Adipose tissue (tissue), 3 donors: ENCODE measurements at regions not wholly inside any gene's neighbourhood (a gene's known extent, or its start where the extent isn't known, plus 50 kb on each side); places are given as distances from the start of the nearest gene placed in this dataset.
"Not testable (repeated sequence)": the region's sequence is repeated elsewhere in the genome, so short reads cannot be mapped to it uniquely, and the experiment has no call there.

Source experiments
- H3K27ac ChIP-seq: one replicate; pipeline ENCODE4 v1.5.1; 2013; ENCODE audit warnings: low read depth, low read length
- WGBS, 3 donors: extraction: QIAGEN DNeasy Blood & Tissue Kit; methylation state at CpG; one replicate each; pipeline ENCODE4 v1.1.7; 2013; 5-methylcytosine and 5-hydroxymethylcytosine counted together
- donor health status: healthy with polysubstance abuse.
- donor health status: Bipolar disorder and iron deficiency.
- donor health status: healthy.

DNA sequence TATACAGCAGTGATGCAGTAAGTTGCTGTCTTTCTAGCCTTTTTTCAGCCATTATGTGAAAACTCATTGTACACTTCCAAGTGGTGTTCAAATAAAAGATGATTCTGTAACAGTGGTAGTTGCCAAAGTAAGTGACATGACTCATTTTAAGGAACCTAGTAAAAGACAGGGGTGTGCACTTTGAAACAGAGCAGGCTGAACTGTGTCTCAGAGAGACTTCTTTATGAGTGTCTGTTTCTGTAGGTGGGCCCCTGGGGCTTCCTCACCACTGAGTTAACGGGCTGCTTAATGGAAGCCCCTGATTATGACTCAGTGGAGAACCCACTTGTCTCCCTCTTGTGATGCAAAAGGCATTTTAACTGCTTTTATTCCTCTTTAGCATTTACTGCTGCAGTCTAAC lies 147.3 kb downstream of the PCTP start:
- H3K27ac ChIP-seq: peak overlapping the region; percentile 59
- WGBS, 3 donors: 48 to 60% (median 56%) methylated on average over 1 of the region's 1 CpG

DNA sequence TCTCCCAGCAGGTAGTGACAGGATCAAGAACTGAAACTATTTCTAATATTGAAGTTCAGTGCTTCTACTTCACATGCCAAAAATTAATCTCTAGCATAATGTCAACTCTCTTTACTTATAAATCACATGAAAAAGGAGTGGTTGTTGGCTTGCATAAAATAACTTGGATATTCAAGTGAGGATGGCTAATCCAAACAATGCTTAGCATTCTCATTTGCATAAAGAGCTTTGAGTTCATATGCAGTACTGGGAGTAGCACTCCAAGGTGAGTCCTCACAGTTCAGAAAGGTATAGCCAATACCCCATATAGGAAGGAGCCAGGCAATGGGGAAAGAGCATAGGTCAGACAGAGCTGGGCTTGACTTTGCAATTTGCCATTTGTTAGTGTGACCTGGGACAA lies 149.3 kb downstream of the PCTP start:
- H3K27ac ChIP-seq: no peak overlapping the region

DNA sequence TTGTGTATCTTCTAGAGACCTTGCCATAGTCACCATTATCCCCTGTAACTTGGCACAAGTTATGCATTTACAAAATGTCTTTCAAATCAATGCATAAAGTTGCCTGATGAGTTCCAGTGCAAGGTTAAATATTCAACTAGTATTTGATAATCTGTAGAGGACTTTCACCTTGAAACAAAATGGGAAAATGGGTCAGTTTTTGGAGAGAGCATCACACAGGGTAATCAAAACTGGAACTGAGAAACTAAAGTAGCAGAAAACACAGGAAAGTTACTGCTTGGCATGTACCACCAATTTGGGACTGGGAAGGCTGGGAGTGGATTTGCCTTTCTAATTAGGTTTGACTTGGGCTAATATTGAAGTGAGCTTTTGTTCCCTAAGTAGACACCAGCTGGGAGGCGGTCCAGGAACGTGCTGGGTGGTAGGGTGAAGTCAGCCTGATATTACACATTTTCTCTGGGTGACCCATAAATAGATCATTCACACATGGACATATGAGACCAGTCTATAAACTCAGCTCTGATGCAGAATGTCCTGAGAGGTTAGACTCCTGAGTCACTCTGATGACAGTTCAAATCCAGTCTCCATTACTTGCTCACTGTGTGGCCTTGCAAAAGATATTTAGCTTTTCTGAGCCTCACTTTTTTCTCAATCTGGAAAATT lies 152.3 kb downstream of the PCTP start:
- WGBS, 3 donors: 34 to 83% (median 74%) methylated on average over 2 of the region's 2 CpGs

DNA sequence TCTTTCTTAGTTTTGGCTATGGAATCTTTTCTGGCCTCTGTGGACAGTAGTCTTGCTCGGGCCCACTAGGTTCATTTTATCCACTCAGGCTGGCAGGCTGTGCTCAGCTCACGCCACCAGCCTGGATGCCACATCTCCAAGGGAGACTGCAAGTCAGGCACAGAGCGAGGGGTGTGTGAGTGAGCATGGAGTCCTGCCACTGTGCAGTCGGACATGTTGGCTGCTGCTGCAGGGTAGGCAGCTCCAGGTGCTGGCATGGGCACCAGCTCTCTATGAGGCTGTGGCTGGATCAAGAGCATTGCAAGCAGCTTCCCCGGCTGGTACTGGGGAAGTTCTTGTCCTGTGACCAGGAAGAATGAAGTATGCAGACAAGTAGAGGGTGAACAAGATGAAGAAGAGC lies 158.9 kb downstream of the PCTP start:
- 88 to 96% (median 90%) methylated on average over 5 of the region's 5 CpGs for WGBS, 3 donors
- H3K27ac ChIP-seq: no peak overlapping the region

More for the DNA sequence above, 152.3 kb downstream of the PCTP start:
- no peak overlapping the region for H3K27ac ChIP-seq

DNA sequence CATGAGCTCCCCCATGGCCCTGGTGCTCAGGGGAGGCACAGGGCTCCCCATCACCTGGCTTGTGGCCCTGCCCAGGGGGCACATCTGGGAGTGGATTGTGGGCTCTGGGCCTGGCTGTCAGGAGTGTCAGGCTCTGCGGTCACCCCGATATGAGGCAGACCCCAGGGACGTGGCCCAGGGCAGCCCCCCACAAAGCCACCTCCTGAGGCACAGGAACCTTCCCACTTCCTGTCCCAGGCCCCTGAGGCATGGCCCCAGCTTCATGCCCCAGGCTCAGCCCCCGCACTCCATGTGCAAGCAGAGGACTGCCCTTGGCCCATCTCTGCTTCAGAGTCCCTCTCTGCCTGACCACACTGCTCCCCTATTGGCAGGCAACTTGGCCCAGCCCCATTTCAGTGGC lies 160.3 kb downstream of the PCTP start:
- 79 to 89% (median 80%) methylated on average over 3 to 4 of the region's 4 CpGs for WGBS, 3 donors
- no peak overlapping the region for H3K27ac ChIP-seq

DNA sequence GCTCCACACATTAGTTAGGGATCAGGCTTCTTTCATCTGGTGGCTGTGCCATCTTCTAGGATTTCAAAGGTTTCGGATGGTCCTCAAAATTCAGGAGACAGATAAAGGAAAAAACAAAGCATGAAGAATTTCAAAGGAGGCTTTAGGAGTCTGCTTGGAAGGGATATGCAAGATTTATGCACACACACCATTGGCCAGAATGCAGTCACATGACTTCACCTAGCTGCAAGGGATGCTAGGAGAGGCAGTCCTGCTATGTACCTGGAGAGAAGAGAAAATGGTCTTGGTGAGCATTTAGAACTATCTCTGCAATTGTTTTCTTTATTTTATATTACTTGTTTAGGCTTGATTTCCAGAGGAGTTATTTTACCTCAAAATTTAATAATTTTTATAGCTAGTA lies 174.6 kb downstream of the PCTP start:
- H3K27ac ChIP-seq: no peak overlapping the region
- 92 to 100% (median 97%) methylated on average over 1 of the region's 1 CpG for WGBS, 3 donors

DNA sequence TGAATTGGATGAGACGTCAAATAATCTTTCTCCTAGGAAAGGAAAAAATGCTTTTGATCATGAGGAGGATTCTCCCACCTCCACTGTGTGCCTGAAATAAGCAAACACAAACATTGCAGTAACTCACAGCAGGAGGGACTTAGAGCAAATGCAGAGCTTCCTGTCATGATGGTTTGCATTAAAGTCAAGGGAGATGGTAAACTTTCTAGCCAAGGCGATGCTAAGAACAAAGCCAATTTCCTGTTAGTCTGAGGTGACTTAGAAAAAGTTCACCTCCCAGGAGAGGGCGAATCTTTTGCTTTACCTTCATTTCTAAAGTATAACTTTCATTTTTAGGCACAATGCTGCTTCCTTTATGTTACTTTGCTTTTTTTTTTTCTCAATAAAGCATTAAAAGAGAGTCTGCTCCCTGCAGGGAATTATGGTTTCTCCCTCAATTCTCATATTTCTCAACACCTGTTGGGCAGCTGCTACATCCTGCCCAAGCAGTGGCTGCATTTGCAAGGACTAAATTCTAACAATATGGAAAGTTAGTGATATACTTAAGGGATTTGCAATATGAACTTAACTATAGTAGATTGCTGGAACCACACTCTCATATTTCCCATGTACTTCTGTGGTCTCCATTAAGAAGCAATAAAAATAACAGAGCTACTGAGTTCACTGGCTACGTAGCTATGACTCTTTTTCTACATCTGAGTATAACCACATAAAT lies 175.6 kb downstream of the PCTP start:
- H3K27ac ChIP-seq: no peak overlapping the region
- WGBS, 3 donors: 38 to 53% (median 51%) methylated on average over 4 of the region's 4 CpGs

DNA sequence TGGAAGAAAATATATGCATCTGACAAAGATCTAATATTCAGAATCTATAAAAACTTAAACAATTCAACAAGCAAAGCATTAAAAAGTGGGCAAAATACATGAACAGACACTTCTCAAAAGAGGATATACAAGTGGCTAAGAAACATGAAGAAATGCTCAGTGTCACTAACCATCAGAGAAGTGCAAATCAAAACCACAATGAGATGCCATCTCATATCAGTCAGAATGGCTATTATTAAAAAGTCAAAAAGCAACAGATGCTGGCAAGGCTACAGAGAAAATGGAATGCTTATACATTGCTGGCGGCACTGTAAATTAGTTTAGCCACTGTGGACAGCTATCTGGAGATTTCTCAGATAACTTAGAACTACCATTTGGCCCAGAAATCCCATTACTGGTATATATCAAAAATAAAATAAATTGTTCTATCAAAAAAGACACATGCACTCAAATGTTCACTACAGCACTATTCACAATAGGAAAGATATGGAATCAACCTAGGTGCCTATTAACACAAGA lies 179.5 kb downstream of the PCTP start:
- H3K27ac ChIP-seq: no peak overlapping the region
- 79 to 90% (median 80%) methylated on average over 1 of the region's 1 CpG for WGBS, 3 donors

DNA sequence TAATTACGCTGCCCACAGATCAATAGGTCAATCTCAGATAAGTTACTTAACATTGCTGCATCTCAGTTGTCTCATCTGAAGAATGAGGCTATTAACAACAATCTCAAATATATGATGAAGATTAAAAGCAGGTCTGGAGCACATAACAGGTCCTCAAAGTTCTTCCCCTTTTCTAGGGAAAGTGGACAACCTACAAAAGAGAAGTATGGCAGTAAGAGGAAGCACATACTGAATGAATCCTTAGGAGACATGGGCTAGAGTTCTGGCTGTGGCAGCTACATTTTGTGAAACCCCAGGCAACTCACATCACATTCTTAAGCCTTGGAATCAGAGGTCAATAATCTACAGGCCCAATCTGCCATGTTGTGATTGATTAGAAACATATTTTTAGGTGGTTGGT lies 180.6 kb downstream of the PCTP start:
- 61 to 88% (median 79%) methylated on average over 1 of the region's 1 CpG for WGBS, 3 donors
- no peak overlapping the region for H3K27ac ChIP-seq

DNA sequence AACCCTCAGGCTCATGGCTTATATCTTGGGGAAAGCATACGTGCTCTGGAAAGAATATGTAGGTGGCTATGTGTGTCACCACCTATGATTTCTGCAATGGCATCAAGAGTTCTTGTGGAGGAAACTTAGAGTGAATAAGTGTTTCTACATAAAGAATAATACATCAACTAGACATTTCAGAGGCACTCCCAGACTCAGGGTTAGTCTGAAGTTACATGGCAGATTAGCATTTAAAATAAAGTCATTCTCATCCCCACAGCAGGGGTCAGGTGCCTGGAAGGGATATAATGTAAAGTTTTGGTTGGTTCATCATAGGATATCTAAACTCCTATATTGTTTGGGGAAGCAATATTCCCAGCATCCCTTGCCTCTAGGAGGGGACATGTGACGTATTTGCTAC lies 182.1 kb downstream of the PCTP start:
- WGBS, 3 donors: 78 to 92% (median 86%) methylated on average over 2 of the region's 2 CpGs
- no peak overlapping the region for H3K27ac ChIP-seq

DNA sequence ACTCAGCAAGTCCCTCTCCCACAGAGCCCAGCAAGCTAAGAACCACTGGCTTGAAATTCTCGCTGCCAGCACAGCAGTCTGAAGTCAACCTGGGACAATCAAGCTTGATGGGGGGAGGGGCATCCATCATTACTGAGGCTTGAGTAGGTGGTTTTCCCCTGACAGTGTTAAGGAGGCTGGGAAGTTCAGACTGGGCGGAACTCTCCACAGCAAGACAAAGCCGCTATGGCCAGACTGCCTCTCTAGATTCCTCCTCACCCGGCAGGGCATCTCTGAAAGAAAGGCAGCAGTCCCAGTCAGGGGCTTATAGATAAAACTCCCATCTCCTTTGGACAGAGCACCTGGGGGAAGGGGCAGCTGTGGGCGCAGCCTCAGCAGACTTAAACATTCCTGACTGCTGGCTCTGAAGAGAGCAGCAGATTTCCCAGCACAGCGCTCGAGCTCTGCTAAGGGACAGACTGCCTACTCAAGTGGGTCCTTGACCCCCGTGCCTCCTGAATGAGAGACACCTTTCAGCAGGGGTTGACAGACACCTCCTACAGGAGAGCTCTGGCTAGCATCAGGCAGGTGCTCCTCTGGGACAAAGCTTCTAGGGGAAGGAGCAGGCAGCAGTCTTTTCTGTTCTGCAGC lies 188.4 kb downstream of the PCTP start:
- H3K27ac ChIP-seq: not testable (repeated sequence)
- WGBS, 3 donors: 43 to 60% (median 54%) methylated on average over 8 of the region's 8 CpGs

DNA sequence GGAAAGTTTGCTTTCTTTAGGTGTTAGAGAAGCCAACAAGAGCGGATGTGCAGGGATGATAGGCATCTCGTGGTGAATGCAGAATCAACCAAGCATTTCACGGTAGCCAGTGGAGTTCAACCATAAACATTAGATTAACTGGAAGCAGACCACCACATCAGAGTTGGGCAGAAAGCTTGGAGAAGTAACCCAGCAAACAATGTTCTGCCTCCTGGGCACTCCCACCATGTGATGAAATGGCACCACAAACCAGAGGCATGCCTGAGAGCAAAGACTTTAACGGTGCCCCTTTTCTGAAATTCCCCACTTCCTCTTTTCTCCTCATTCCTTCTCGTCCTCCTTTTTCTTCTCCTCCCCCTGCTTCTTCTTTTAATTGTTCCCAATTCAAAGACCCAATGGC lies 193.5 kb upstream of the ANKFN1 start:
- no peak overlapping the region for H3K27ac ChIP-seq
- WGBS, 3 donors: 58 to 69% (median 63%) methylated on average over 5 of the region's 5 CpGs

DNA sequence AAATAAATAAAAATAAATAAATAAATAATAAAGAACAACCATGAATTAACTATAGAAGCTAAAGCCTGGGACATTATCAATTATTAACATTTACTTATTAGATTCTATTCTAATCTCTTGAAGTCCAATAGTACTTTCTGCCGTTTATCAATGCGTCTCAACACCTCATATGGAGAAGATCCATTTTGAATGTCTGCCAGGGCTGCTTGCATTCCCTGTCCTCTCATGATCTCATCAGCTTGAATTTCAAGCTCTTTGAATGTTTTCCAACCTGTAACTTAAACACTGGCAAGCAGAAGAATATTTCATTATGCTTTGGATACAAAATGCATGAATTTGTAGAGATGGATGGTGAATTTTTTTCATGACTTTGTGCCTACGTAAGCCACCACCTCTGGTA lies 191.9 kb upstream of the ANKFN1 start:
- 69 to 86% (median 81%) methylated on average over 3 of the region's 3 CpGs for WGBS, 3 donors
- H3K27ac ChIP-seq: no peak overlapping the region

DNA sequence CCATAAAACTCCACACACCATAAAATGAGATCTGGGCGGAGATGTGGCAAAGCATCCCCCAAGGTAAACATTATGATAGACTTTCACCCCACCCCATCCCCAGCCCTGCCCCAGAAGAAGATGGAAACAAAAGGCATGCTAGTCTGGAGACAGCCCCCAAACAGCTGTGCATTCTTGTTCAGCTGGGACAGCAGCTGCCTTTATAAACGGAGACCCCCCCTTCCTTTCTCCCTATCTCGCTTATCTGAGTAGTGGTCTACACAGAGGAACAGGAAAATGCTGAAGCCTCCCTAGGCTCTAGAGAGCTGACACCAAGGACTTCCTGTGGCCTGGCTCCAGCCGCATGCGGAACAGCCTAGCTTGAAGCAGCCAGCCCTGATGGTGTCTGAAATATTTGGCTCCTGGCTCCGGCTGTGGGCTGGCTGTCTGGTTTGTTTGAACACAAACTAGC lies 190.3 kb upstream of the ANKFN1 start:
- WGBS, 3 donors: 23 to 44% (median 31%) methylated on average over 6 of the region's 6 CpGs
- H3K27ac ChIP-seq: no peak overlapping the region

DNA sequence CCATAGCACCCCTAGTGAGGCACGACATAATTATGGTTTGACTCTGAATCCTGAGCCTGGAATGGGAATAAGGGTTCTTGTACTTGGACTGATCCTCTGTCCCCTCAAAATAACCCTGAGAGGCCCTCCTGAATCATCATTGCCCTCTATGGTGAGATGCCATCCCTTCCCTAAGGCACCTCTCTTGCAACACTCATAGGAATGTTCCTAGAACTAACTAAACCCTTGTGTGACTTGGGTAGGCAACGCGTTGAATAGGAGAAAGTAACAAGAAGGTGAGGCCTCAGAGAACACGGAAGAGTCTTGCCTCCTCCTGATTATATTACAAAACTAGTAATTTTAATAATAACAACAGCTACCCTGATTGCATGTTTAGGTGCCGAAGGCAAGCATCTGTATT lies 189.1 kb upstream of the ANKFN1 start:
- H3K27ac ChIP-seq: no peak overlapping the region
- WGBS, 3 donors: 92 to 97% (median 96%) methylated on average over 5 of the region's 5 CpGs

DNA sequence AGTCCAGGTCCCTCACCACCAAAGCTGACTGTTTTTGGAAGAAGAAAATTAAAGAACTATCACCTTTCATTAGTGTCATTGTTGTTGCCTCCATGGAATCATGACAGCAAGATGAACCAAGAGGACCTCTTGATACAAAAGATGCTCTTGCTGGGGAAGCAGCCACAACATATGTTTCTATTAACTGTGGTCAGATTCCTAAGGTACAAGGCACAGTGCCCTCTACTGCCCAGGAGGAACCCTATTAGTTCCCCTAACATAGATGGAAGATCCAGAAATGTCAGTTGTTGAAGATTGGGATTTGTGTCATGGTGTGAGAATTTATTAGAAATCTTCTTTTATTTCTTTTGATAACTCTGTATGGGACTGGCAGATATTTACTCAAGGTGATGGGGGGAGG lies 188.2 kb upstream of the ANKFN1 start:
- H3K27ac ChIP-seq: no peak overlapping the region

DNA sequence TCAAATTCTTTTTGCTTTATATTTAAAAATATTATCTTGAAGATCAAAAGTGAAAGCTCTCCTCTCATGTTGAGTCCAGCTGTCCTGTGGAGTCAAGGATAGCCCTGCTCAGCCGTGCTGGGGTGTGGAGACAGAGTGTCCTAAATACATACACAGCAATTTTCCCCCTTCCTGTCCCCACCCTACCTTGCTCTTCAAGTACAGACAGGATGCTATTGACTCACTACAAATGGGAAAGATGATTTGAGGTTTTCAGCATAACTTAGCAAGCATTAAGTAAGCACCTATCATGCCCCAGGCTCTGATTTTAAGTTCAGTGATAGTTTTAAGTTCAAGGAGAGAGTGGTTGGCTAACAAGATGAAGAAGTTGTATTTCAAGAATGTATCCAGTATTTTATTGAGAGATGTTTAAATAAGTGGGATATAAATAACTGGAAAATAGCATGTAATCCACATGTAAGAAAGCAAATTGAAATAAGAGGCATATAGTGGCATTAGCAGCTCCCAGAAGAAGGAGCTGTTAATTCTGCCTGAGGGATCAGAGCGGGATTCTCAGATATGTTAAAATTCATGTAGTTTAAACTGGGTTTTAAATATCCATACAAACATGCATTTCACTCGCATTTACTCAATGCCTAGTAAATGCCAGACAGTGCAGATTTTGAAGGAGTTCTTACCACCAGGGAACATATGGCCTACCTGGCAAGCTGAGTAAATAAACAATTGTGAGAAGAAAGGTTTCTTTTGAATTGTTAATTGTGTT lies 183.5 kb upstream of the ANKFN1 start:
- 67 to 78% (median 69%) methylated on average over 3 of the region's 3 CpGs for WGBS, 3 donors
- H3K27ac ChIP-seq: no peak overlapping the region

DNA sequence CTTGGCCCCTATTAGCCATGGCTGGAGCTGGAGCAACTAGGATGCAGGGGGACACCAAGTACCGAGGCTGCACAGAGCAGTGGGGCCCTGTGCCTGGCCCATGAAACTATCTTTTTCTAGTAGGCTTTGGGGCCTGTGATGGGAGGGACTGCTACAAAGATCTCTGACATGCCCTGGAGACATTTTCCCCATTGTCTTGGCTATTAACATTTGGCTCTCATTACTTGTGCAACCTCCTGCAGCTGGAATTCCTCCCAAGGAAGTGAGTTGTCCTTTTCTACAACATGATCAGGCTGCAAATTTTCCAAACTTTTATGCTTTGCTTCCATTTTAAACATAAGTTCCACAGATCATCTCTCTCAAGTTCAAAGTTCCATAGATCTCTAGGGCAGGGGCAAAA lies 174.7 kb upstream of the ANKFN1 start:
- 74 to 87% (median 81%) methylated on average over 1 of the region's 1 CpG for WGBS, 3 donors
- no peak overlapping the region for H3K27ac ChIP-seq

DNA sequence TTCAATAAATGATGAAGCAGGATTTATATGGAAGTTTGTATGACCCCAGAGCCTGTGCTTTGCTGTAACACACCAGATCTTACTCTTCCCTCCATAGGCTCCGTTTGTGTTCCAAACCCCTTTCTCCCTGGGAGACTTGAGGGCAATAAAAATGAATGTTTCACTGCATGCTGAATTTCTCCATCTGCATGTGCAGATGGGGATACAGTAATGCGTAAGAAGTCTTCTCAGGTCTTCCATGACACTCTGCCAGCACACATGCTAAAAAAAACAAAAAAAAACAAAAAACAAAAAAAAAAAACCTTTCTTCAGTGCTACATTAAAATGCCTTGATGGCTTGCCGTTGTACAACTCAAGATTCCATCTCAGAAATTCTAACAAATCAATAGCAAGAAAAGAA lies 170.2 kb upstream of the ANKFN1 start:
- 73 to 86% (median 86%) methylated on average over 3 of the region's 3 CpGs for WGBS, 3 donors
- H3K27ac ChIP-seq: no peak overlapping the region
